Hematopoietic multipotent progenitor cell (in vitro differentiated cells): ENCODE measurements at regions not wholly inside any gene's neighbourhood (a gene's known extent, or its start where the extent isn't known, plus 50 kb on each side); places are given as distances from the start of the nearest gene placed in this dataset.

Experiments used
- DNase-seq, 3 donors: peaks; one replicate each; pipeline ENCODE4 v3.0.0-alpha.2; 2011 to 2015; ENCODE audit warnings: low read depth in 2 of 3, low spot score in 2 of 3

GRCh38 chr5:121296356-121296755 is 555.3 kb upstream of the FTMT start:
- DNase-seq = peak in 2 of 3 donors; percentile 3 to 33

- no peak for DNase-seq
These were observed 552.5 kb upstream of the FTMT start for GRCh38 chr5:121299153-121299552.

- no peak for DNase-seq
These were observed 546.8 kb upstream of the FTMT start for GRCh38 chr5:121304838-121305237.

- no peak for DNase-seq
These were observed 537.8 kb upstream of the FTMT start for GRCh38 chr5:121313886-121314285.

- DNase-seq = no peak
These were observed 535.9 kb upstream of the FTMT start for GRCh38 chr5:121315786-121316185.

- DNase-seq = no peak
These were observed 532.4 kb upstream of the FTMT start for GRCh38 chr5:121319292-121319691.

- no peak for DNase-seq
These were observed 525.8 kb upstream of the FTMT start for GRCh38 chr5:121325930-121326329.

- no peak for DNase-seq
These were observed 501.3 kb upstream of the FTMT start for GRCh38 chr5:121350181-121350930.

GRCh38 chr5:121366515-121366914 is 485.2 kb upstream of the FTMT start:
- DNase-seq = no peak

- DNase-seq = no peak
These were observed 478.3 kb upstream of the FTMT start for GRCh38 chr5:121373371-121373770.

GRCh38 chr5:121377461-121377860 is 474.2 kb upstream of the FTMT start:
- no peak for DNase-seq

GRCh38 chr5:121378046-121378445 is 473.6 kb upstream of the FTMT start:
- peak in 2 of 3 donors; percentile 1 to 36 for DNase-seq

- DNase-seq = no peak
These were observed 472.9 kb upstream of the FTMT start for GRCh38 chr5:121378559-121379359.

GRCh38 chr5:121380066-121380465 is 471.6 kb upstream of the FTMT start:
- DNase-seq = no peak

- no peak for DNase-seq
These were observed 467.3 kb upstream of the FTMT start for GRCh38 chr5:121384359-121384758.

- DNase-seq = no peak
These were observed 465.3 kb upstream of the FTMT start for GRCh38 chr5:121386334-121386733.

- no peak for DNase-seq
These were observed 455.0 kb upstream of the FTMT start for GRCh38 chr5:121396716-121397115.

GRCh38 chr5:121399879-121400278 is 451.8 kb upstream of the FTMT start:
- no peak for DNase-seq

- no peak for DNase-seq
These were observed 442.9 kb upstream of the FTMT start for GRCh38 chr5:121408778-121409177.

GRCh38 chr5:121415270-121415669 is 436.4 kb upstream of the FTMT start:
- DNase-seq = no peak

GRCh38 chr5:121421646-121422045 is 430.0 kb upstream of the FTMT start:
- DNase-seq = no peak

- DNase-seq = no peak
These were observed 426.7 kb upstream of the FTMT start for GRCh38 chr5:121424976-121425375.
